Smooth muscle cell (in vitro differentiated cells): ENCODE measurements at regions not wholly inside any gene's neighbourhood (a gene's known extent, or its start where the extent isn't known, plus 50 kb on each side); places are given as distances from the start of the nearest gene placed in this dataset.

Experiments
- DNase-seq: peaks from one replicate; lab custom pipeline; 2025; ENCODE audit not compliant: unreplicated experiment; lab: John Stamatoyannopoulos, UW
- H2AFZ ChIP-seq: fragments of 200-600 bp; sonication (generic); 2 replicates; pipeline ENCODE4 v1.6.0; 2016; ENCODE audit warnings: antibody characterized with exemption, low read depth, mild to moderate bottlenecking
- H3F3A ChIP-seq: fragments of 200-600 bp; sonication (generic); 2 replicates; pipeline ENCODE4 v1.6.0; 2017; ENCODE audit warnings: antibody characterized with exemption, low read depth
- H3K27ac ChIP-seq: fragments of 200-600 bp; sonication (generic); 2 replicates; pipeline ENCODE4 v1.5.1; 2016; ENCODE audit warnings: low read depth, mild to moderate bottlenecking
- H3K27me3 ChIP-seq: fragments of 200-600 bp; sonication (generic); 2 replicates; pipeline ENCODE4 v1.6.1; 2016; ENCODE audit warnings: low read depth, mild to moderate bottlenecking
- H3K36me3 ChIP-seq: fragments of 200-600 bp; sonication (generic); 2 replicates; pipeline ENCODE4 v1.5.1; 2016; ENCODE audit warnings: low read depth
- H3K4me1 ChIP-seq: fragments of 200-600 bp; sonication (generic); 2 replicates; pipeline ENCODE4 v1.5.1; 2016; ENCODE audit warnings: low read depth
- H3K4me2 ChIP-seq: fragments of 200-600 bp; sonication (generic); 2 replicates; pipeline ENCODE4 v1.6.0; 2016; ENCODE audit warnings: mild to moderate bottlenecking
- H3K4me3 ChIP-seq: fragments of 200-600 bp; sonication (generic); 2 replicates; pipeline ENCODE4 v1.5.1; 2016; ENCODE audit warnings: mild to moderate bottlenecking
- H3K79me2 ChIP-seq: fragments of 200-600 bp; sonication (generic); 2 replicates; pipeline ENCODE4 v1.6.0; 2016; ENCODE audit warnings: low read depth, mild to moderate bottlenecking
- H3K9ac ChIP-seq: fragments of 200-600 bp; sonication (generic); 2 replicates; pipeline ENCODE4 v1.6.0; 2016; ENCODE audit warnings: low read depth
- H3K9me3 ChIP-seq: fragments of 200-600 bp; sonication (generic); replicated peaks from 2 replicates; pipeline ENCODE4 v1.5.1; 2016; ENCODE audit warnings: low read depth
- H4K20me1 ChIP-seq: fragments of 200-600 bp; sonication (generic); 2 replicates; pipeline ENCODE4 v1.6.0; 2016; ENCODE audit warnings: low read depth
- WGBS: methylation state at CpG from one replicate; pipeline ENCODE4 v1.1.7; 2016; ENCODE audit warnings: low lambda C conversion rate; 5-methylcytosine and 5-hydroxymethylcytosine counted together
- TF ChIP-seq, protein P1 (sequence below): fragments of 200-600 bp; sonication (generic); IDR thresholded peaks from 2 replicates; pipeline ENCODE4 v1.5.1; 2017; ENCODE audit warnings: borderline replicate concordance, mild to moderate bottlenecking, antibody characterized with exemption; ENCODE audit not compliant: insufficient read depth, poor library complexity, severe bottlenecking

DNA sequence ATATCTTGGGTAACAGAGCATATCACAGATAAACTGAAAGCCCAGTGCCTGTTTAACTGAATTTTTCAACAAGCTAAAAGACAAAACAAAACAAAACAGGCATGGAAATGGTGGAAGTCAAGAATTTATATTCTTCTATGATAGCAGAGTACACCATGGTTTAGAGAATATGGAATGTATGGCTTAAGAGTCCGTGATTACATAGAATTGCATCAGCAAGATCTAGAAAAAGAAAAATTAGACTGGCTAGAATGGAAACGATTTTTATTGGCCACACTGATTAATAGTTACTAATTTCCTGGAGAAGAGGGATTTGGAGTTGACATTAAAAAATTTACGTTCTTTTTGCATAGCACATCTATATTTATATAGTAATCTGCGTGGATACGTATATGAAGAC lies 435.2 kb upstream of the DPPA4 start:
- Histone ChIP-seq H3K9ac (no peak overlapping the region), H3K4me3 (no peak overlapping the region), H3K9me3 (no peaks in the 10 kb centered on the region), H3K27ac (no peak overlapping the region), H4K20me1 (no peaks in the 10 kb centered on the region), H3K79me2 (no peaks in the 10 kb centered on the region), H3F3A (no peaks in the 10 kb centered on the region), H3K4me2 (no peak overlapping the region), H2AFZ (no peak overlapping the region), H3K4me1 (no peaks in the 10 kb centered on the region), H3K27me3 (no peaks in the 10 kb centered on the region), H3K36me3 (no peaks in the 10 kb centered on the region)
- WGBS = 89% methylated on average over 5 of the region's 5 CpGs
- TF ChIP-seq, protein P1, sequence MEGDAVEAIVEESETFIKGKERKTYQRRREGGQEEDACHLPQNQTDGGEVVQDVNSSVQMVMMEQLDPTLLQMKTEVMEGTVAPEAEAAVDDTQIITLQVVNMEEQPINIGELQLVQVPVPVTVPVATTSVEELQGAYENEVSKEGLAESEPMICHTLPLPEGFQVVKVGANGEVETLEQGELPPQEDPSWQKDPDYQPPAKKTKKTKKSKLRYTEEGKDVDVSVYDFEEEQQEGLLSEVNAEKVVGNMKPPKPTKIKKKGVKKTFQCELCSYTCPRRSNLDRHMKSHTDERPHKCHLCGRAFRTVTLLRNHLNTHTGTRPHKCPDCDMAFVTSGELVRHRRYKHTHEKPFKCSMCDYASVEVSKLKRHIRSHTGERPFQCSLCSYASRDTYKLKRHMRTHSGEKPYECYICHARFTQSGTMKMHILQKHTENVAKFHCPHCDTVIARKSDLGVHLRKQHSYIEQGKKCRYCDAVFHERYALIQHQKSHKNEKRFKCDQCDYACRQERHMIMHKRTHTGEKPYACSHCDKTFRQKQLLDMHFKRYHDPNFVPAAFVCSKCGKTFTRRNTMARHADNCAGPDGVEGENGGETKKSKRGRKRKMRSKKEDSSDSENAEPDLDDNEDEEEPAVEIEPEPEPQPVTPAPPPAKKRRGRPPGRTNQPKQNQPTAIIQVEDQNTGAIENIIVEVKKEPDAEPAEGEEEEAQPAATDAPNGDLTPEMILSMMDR = no peak
- no peak for DNase-seq

DNA sequence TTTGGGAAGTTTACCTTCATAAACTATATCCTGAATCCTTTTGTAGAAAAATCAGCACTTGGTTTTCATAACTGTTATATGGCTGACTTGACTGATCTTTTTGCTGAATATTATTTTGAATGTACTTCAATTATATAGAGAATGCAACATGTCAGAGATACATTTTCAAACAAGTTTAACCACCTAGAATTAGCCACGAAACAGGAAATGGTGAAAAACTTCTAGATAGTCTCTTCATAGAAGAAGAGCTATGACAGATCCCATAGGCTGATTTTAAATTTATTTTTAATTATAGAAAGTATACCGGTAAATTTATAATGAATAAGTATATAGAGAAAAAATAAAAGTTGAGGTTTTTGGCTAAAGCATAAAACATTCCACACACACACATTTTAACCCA lies 436.8 kb upstream of the DPPA4 start:
- Histone ChIP-seq H4K20me1 (no peaks in the 10 kb centered on the region), H3K4me1 (no peaks in the 10 kb centered on the region), H3K79me2 (no peaks in the 10 kb centered on the region), H3K27me3 (no peaks in the 10 kb centered on the region), H3F3A (no peaks in the 10 kb centered on the region), H3K9ac (no peak overlapping the region), H3K27ac (no peak overlapping the region), H3K4me2 (no peak overlapping the region), H3K9me3 (no peaks in the 10 kb centered on the region), H3K4me3 (no peak overlapping the region), H3K36me3 (no peaks in the 10 kb centered on the region), H2AFZ (no peak overlapping the region)
- WGBS = 87% methylated on average over 2 of the region's 2 CpGs
- TF ChIP-seq, protein P1 = no peak
- DNase-seq = no peak

DNA sequence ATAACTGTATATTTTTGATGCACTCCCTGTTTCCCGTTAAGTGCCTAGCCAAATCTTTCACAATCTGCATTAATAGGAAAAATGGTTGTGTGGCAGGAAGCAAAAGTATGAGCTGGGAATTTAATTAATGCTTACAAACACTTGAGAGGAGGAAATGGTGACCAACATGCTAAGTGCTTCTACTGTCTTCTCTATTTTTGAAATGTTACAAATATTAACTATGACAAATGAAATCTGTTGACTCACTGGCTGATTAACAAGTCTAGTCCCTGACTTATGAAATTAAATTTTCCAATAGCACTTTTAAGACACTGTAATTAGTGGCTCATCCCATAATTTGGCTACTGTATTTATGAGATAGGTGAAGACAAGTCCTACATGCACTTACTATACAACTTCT lies 446.9 kb upstream of the DPPA4 start:
- TF ChIP-seq, protein P1 = no peak
- Histone ChIP-seq H3K9me3 (no peaks in the 10 kb centered on the region), H3K4me1 (no peaks in the 10 kb centered on the region), H3F3A (no peaks in the 10 kb centered on the region), H4K20me1 (no peaks in the 10 kb centered on the region), H2AFZ (no peak overlapping the region), H3K9ac (no peak overlapping the region), H3K79me2 (no peaks in the 10 kb centered on the region), H3K4me2 (no peak overlapping the region), H3K4me3 (no peak overlapping the region), H3K27ac (no peak overlapping the region), H3K27me3 (no peaks in the 10 kb centered on the region), H3K36me3 (no peaks in the 10 kb centered on the region)
- DNase-seq = no peak
- WGBS = 75% methylated on average over 1 of the region's 1 CpG

DNA sequence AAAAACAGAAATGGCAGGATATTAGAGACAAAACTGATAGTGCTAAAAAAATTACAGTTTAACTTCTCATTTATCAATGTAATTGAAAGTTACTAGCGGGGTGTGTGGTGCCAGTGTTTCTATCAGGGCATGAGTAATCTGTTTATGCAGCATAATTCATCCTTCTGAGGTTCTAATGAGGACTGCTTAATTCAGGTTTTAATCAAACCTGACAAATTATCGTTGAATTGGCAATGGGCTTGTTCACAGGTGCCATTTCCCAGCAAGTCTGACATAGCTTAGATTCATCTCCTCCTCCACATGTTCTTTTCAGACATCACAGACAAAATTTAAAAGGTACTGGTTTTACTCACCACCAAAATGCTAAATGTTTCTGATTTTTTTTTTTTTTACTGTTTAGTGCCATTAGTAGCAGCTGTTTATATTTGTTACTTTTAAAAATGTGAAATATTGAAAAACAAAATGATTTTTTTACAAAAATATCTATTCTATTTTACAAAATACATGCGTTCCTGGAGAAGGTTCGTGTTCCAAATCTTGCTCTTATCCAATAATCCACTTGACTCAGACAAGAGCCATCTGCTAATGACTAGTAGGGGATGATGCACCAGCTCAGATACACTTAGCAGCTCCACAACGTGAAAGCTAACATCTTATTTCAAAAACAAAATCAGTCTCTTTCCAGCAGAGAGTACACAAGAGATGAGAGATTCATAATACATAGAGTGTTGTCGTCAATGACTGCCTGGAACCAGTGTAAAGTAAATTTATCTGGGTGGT lies 447.7 kb upstream of the DPPA4 start:
- Histone ChIP-seq H3K9me3 (no peaks in the 10 kb centered on the region), H3K27ac (no peak overlapping the region), H3K4me1 (no peaks in the 10 kb centered on the region), H2AFZ (no peak overlapping the region), H3K9ac (no peak overlapping the region), H3K4me2 (no peak overlapping the region), H4K20me1 (no peaks in the 10 kb centered on the region), H3K27me3 (no peaks in the 10 kb centered on the region), H3F3A (no peaks in the 10 kb centered on the region), H3K4me3 (no peak overlapping the region), H3K36me3 (no peaks in the 10 kb centered on the region), H3K79me2 (no peaks in the 10 kb centered on the region)
- TF ChIP-seq, protein P1 = no peak
- WGBS = 70% methylated on average over 6 of the region's 6 CpGs
- no peak for DNase-seq
